Esophagus muscularis mucosa (tissue), 4 donors: ENCODE measurements at regions not wholly inside any gene's neighbourhood (a gene's known extent, or its start where the extent isn't known, plus 50 kb on each side); places are given as distances from the start of the nearest gene placed in this dataset.

Experiments used
- DNase-seq: peaks from one replicate; pipeline ENCODE4 v3.0.0-alpha.2; 2017; ENCODE audit errors: extremely low spot score
- H3K27ac ChIP-seq, 4 donors: fragments of 200-600 bp; sonication (generic); replicated peaks in 1 of 4; 1 replicate in 3 of 4; 2 replicates in 1 of 4; pipeline ENCODE4 v1.5.1; 2016 to 2019; ENCODE audit warnings: mild to moderate bottlenecking in 1 of 4
- H3K27me3 ChIP-seq, 4 donors: fragments of 200-600 bp; sonication (generic); one replicate each; pipeline versions ENCODE4 v1.5.1 to v1.6.0; 2016 to 2019
- H3K36me3 ChIP-seq, 4 donors: fragments of 200-600 bp; sonication (generic); one replicate each; pipeline ENCODE4 v1.5.1; 2016 to 2019
- H3K4me1 ChIP-seq, 4 donors: fragments of 200-600 bp; sonication (generic); one replicate each; pipeline ENCODE4 v1.5.1; 2016 to 2019
- H3K4me3 ChIP-seq, 4 donors: fragments of 200-600 bp; sonication (generic); 1 replicate in 2 of 4; 2 replicates in 2 of 4; pipeline ENCODE4 v1.5.1; 2016 to 2019; ENCODE audit warnings: mild to moderate bottlenecking in 4 of 4, moderate library complexity in 1 of 4
- H3K9me3 ChIP-seq, 4 donors: fragments of 200-600 bp; sonication (generic); 1 replicate in 3 of 4; 2 replicates in 1 of 4; pipeline ENCODE4 v1.5.1; 2016 to 2019
- EP300 ChIP-seq: sonication (generic); formaldehyde crosslinking; IDR thresholded peaks from one replicate; pipeline ENCODE4 v1.6.1; 2017; ENCODE audit warnings: antibody characterized with exemption
- POLR2A ChIP-seq: fragments of 450-650 bp; IDR thresholded peaks from one replicate; pipeline ENCODE4 v1.6.1; 2017; ENCODE audit warnings: antibody characterized with exemption, moderate library complexity, mild to moderate bottlenecking, low read depth
- POLR2AphosphoS5 ChIP-seq, 2 donors: sonication (generic); formaldehyde crosslinking; IDR thresholded peaks; one replicate each; pipeline ENCODE4 v1.6.1; 2017; ENCODE audit warnings: antibody characterized with exemption in 2 of 2
- WGBS: methylation state at CpG from one replicate; pipeline ENCODE4 v1.1.5; 2018; 5-methylcytosine and 5-hydroxymethylcytosine counted together
- intact Hi-C: fragments of 100-400 bp; cut with DNase I; formaldehyde crosslinking; loops from one replicate; pipeline ENCODE4 v1.15.1; 2023
- TF ChIP-seq, protein P1 (sequence below), 3 experiments: fragments of 200-600 bp in 2 of 3; fragments of 450-650 bp in 1 of 3; sonication (generic) in 2 of 3; IDR thresholded peaks; one replicate each; pipeline ENCODE4 v1.5.1; 2017 to 2019; ENCODE audit warnings: antibody characterized with exemption in 3 of 3, mild to moderate bottlenecking in 2 of 3, moderate library complexity in 1 of 3

DNA sequence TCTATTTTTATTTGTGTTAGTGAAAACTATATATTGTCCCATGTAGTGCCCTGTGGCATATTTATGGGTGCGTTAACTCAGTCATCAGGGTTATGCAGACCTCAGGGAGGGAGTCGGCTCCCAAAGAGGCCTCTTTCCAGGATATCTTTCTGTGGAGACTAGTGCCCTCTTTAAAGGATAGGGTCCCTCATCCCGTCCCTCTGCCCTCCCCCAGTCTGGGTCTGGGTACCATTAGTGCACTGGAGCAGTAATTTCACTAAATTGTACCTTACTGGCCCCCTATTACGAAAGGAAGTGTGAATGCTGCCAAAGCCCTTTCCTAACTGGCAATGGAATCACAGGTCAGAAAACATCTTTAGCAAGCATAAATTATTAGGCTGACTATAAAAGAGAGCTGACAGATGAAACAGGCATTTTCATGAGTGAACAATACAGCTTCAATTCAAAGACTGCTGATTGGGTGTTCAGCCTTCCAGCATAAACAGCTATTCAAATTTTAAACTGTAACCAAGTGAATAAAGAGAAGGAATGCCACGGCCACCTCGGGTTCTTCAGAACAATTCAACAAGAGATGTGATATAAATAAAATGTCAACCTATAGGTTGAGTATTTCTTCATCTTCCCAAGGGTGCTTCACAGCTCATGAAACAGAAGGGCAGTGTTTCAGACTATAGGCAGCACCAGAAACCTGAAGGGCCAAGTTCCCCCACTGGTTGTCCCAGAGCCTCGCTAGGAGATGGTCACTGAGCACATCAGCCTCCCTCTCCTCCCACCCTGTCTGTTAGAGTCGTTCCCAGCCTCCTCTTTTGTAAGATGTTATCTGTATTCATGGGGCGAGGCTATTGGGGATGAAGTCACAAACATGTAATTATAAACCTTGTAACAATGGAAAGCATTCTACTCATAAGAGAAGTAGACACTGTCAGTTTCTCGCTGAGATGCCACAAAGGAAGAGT, 318.7 kb downstream of the TMEM161B start:
- Histone ChIP-seq H3K36me3 (no peaks in the 10 kb centered on the region), H3K4me1 (peaks cover 0 to under 1% (median 0%) of the 10 kb centered on the region in 4 donors), H3K9me3 (no peaks in the 10 kb centered on the region), H3K27me3 (no peaks in the 10 kb centered on the region), H3K4me3 (no peak overlapping the region), H3K27ac (no peak overlapping the region)
- no peak for DNase-seq
- intact Hi-C loops = no loop called here
- TF ChIP-seq EP300 (no peak), POLR2A (no peak), POLR2AphosphoS5 (IDR thresholded peaks at IDR 0.05) (no peak)
- TF ChIP-seq, protein P1, sequence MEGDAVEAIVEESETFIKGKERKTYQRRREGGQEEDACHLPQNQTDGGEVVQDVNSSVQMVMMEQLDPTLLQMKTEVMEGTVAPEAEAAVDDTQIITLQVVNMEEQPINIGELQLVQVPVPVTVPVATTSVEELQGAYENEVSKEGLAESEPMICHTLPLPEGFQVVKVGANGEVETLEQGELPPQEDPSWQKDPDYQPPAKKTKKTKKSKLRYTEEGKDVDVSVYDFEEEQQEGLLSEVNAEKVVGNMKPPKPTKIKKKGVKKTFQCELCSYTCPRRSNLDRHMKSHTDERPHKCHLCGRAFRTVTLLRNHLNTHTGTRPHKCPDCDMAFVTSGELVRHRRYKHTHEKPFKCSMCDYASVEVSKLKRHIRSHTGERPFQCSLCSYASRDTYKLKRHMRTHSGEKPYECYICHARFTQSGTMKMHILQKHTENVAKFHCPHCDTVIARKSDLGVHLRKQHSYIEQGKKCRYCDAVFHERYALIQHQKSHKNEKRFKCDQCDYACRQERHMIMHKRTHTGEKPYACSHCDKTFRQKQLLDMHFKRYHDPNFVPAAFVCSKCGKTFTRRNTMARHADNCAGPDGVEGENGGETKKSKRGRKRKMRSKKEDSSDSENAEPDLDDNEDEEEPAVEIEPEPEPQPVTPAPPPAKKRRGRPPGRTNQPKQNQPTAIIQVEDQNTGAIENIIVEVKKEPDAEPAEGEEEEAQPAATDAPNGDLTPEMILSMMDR (IDR thresholded peaks at IDR 0.05) = no peak
- 66% methylated on average over 10 of the region's 10 CpGs for WGBS

DNA sequence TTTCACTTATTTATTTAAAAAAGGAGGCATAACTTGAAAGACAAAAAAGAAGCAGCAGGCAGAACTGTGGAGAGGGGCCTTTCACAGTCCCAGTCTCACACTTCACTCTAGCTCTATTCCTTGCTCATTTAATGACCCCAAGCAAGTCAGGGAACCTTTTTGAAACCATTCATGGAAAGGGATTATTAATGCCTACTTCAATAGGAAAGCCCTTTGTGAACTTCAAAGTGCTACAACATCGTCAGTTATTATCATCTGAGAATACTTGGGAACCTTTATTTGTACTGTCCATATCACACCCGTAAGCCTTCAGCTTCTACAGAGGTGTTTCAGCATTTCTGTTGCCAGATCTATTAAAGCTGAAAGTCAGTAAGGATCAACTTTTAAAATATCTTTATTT, 320.2 kb downstream of the TMEM161B start:
- Histone ChIP-seq H3K4me1 (peaks cover 0 to 3% (median 0%) of the 10 kb centered on the region in 4 donors), H3K4me3 (no peak overlapping the region), H3K9me3 (no peaks in the 10 kb centered on the region), H3K36me3 (no peaks in the 10 kb centered on the region), H3K27me3 (no peaks in the 10 kb centered on the region), H3K27ac (no peak overlapping the region)
- TF ChIP-seq POLR2AphosphoS5 (IDR thresholded peaks at IDR 0.05) (no peak), EP300 (no peak), POLR2A (no peak)
- TF ChIP-seq, protein P1 (IDR thresholded peaks at IDR 0.05) = no peak
- 69% methylated on average over 2 of the region's 2 CpGs for WGBS
- no peak for DNase-seq
- intact Hi-C loops = no loop called here

DNA sequence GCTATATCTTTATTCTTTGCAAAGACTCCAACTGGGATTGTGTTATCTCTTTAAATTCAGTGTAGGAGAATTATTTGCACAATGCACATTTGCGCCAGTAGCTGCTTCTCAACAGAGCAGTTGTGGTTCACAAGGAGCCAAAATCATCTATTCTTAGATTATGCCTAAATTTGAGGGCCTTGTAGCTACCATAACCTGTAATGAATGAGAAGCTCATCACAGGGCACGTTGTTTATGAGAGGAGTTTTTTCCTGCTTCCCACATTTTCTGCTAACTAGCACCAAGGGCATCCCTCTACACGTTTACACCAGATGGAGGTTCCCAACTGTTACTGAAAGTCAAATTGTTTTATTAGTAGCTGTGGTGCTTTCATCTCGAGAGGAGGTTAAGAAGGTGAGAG, 322.4 kb downstream of the TMEM161B start:
- H3K27me3 ChIP-seq = no peaks in the 10 kb centered on the region
- H3K36me3 ChIP-seq = no peaks in the 10 kb centered on the region
- intact Hi-C loops = no loop called here
- H3K27ac ChIP-seq = no peak overlapping the region
- TF ChIP-seq EP300 (no peak), POLR2A (no peak), POLR2AphosphoS5 (IDR thresholded peaks at IDR 0.05) (no peak)
- TF ChIP-seq, protein P1 (IDR thresholded peaks at IDR 0.05) = no peak
- WGBS = 46% methylated on average over 4 of the region's 4 CpGs
- peaks cover 0 to 3% (median 0%) of the 10 kb centered on the region in 4 donors for H3K4me1 ChIP-seq
- no peak overlapping the region for H3K4me3 ChIP-seq
- no peaks in the 10 kb centered on the region for H3K9me3 ChIP-seq
- no peak for DNase-seq

DNA sequence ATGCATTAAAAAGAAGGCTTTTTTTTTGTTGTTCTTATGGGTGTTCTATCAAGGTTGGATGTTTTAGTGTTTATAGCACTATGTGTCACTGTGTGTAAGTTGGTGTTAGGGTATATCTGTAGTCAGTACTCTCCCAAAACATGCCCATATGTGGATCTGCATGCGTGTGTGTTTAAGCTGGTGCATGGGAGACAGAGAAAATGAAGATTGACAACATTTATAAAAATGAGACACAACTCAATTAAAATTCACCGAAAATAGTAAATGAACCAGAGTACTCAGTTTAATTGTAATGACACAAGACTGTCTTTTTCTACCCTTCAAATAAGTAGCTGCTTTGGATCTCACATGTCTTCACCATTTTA, 323.4 kb downstream of the TMEM161B start:
- Histone ChIP-seq H3K4me3 (no peak overlapping the region), H3K27ac (no peak overlapping the region), H3K4me1 (peaks cover 0 to 3% (median 0%) of the 10 kb centered on the region in 4 donors), H3K36me3 (no peaks in the 10 kb centered on the region), H3K9me3 (no peaks in the 10 kb centered on the region), H3K27me3 (no peaks in the 10 kb centered on the region)
- TF ChIP-seq EP300 (no peak), POLR2AphosphoS5 (IDR thresholded peaks at IDR 0.05) (no peak), POLR2A (no peak)
- TF ChIP-seq, protein P1 (IDR thresholded peaks at IDR 0.05) = no peak
- no peak for DNase-seq
- 79% methylated on average over 2 of the region's 2 CpGs for WGBS
- intact Hi-C loops = no loop called here
